Fibroblast of villous mesenchyme (primary cell): ENCODE measurements at regions not wholly inside any gene's neighbourhood (a gene's known extent, or its start where the extent isn't known, plus 50 kb on each side); places are given as distances from the start of the nearest gene placed in this dataset.

Experiments used
- DNase-seq: peaks from one replicate; pipeline ENCODE4 v3.0.0-alpha.2; 2010; ENCODE audit warnings: low read depth
- H3K4me3 ChIP-seq: 2 replicates; pipeline ENCODE4 v1.5.1; 2011; ENCODE audit warnings: low read depth, mild to moderate bottlenecking, low read length
- TF ChIP-seq, protein P1 (sequence below): IDR thresholded peaks from 2 replicates; pipeline ENCODE4 v1.5.1; 2012; ENCODE audit warnings: low read depth, mild to moderate bottlenecking, low read length; ENCODE audit not compliant: insufficient read depth

DNA sequence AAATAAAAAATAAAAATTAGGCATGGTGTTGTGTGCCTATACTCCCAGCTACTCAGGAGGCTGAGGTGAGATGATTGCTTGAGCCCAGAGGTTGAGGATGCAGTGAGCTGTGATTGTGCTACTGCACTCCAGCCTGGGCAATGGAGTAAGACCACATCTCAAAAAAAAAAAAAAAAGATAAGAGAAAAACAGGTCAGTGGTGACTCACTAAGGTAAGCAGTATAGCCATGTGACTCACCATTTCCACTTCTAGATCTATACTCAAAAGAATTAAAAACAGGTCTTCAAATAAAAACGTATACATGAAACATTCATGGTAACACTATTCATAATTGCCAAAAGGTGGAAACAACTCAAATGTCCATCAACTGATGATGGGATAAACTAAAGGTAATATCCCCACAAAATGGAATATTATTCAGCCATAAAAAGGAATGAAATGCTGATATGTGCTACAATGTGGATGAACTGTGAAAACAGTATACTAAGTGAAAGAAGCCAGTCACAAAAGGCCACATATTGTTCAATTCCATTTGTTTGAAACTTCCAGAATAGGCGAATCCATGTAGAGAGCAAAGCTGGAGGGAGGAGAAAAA is 75.1 kb downstream of the ZNF281 start:
- TF ChIP-seq, protein P1, sequence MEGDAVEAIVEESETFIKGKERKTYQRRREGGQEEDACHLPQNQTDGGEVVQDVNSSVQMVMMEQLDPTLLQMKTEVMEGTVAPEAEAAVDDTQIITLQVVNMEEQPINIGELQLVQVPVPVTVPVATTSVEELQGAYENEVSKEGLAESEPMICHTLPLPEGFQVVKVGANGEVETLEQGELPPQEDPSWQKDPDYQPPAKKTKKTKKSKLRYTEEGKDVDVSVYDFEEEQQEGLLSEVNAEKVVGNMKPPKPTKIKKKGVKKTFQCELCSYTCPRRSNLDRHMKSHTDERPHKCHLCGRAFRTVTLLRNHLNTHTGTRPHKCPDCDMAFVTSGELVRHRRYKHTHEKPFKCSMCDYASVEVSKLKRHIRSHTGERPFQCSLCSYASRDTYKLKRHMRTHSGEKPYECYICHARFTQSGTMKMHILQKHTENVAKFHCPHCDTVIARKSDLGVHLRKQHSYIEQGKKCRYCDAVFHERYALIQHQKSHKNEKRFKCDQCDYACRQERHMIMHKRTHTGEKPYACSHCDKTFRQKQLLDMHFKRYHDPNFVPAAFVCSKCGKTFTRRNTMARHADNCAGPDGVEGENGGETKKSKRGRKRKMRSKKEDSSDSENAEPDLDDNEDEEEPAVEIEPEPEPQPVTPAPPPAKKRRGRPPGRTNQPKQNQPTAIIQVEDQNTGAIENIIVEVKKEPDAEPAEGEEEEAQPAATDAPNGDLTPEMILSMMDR: no peak
- no peak overlapping the region for H3K4me3 ChIP-seq
- DNase-seq: no peak

DNA sequence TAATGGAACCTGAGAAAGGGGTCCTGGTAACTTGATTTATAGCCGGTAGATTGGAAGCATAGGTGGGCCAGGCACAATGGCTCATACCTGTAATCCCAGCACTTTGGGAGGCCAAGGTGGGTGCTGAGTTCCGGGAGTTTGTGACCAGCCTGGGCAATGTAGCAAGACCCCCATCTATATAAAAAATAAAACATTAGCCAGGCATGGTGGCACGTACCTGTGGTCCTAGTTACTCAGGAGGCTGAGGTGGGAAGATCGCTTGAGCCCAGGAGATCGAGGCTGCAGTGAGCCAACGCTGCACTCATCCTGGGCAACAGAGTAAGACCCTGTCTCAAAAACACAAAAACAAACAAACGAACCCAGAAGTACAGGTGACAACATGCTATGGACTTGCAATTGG is 76.5 kb downstream of the ZNF281 start:
- TF ChIP-seq, protein P1: no peak
- H3K4me3 ChIP-seq: no peak overlapping the region
- no peak for DNase-seq

DNA sequence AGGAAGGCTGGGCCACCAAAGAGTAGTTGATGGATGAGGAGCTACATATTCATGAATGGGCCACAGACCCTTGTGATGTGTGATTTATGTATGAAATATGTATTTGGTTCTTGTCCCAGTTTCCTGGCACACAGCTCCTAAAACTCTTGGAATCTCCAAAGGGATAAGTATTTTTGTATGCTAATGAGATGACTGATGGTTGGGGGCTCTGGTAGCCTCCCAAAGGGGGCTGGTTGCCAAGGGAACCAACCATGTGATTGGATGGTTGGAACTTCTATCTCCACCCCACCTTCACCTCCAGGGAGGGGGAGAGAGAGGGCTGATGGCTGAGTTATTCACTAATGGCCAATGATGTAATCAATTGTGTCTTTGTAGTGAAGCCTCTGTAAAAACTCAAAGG is 77.1 kb downstream of the ZNF281 start:
- DNase-seq: no peak

DNA sequence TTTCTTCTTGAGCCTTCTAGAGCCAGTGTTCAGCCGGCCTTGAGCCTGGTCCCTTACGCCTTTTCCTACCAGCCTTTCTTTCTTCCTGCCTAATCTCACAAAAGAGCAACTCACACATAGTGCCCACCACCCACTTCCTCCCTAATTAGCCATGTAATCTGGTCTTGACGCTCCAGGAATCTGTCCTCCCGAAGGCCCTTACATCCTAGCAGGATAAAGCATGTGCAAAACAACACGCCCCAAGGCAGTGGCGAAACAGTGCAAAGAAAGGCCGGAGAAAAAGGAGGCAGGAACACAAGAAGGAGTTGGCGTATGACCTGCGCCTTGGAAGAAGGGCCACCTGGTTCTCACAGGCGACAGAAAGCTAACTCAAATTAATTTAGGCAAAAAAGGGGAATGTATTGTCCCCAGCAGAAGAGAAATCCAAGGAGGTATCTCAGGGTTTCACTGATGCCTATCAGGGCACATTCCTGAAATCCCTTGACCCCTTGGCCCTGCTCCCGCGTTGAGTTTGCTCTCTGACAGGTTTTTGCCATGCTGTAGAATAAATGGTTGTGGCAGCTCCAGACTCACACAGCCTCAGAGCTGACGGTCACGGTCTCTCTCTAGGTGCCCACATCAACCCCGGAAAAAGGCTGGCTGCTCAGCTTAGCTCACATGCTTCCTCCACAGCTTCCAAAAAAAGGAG is 79.0 kb downstream of the ZNF281 start:
- DNase-seq: no peak
- H3K4me3 ChIP-seq: no peak overlapping the region
- TF ChIP-seq, protein P1: no peak

More for the DNA sequence above, 77.1 kb downstream of the ZNF281 start:
- no peak overlapping the region for H3K4me3 ChIP-seq
- TF ChIP-seq, protein P1: no peak

DNA sequence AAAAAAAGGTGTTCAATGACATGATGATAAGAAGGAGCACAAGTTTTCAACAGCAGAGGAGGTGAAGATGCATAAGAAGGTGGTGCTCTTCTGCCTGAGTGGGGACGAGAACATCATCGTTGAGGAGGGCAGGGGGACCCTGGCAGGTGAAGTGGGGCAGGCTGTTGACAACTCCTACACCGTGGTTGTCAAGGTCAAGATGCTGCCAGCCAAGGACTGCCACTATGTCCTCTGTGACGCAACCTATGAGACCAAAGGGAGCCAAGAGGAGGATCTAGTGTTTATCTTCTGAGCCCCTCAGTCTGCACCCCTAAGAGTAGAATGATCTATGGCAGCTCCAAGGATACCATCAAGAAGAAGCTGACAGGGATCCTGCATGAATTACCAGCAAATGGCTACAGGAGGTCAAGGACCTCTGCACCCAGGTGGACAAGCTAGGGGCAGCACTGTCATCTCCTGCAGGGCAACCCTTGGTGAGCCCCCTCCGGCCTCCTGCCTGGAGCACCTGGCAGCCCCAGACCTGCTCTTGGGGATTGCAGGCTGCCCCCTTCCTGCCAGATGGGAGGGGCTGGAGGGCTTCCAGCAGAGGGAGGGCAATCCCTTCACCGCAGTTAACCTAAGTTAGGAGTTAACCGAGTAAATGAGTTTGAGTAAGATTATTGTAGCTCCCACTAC is 80.5 kb downstream of the ZNF281 start:
- DNase-seq: no peak
- no peak overlapping the region for H3K4me3 ChIP-seq
- TF ChIP-seq, protein P1: no peak

DNA sequence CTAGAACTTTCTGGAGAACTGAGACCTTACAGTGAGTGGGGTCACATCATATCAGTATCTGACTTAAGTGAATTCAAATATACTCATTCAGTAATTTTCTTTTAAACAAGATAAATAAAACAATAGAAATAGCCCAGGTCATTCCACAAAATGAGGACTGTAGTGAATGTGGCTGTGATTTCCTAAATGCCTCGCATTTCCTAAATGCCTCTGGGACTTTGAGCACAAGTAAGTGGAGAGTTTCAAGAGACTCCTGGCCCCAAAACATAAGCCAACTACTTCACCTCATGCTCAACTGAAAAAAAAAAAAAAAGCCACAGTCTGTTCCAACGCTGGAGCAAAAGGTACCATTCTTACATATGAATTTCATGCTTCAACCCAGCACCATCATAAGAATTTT is 81.5 kb downstream of the ZNF281 start:
- H3K4me3 ChIP-seq: no peak overlapping the region
- TF ChIP-seq, protein P1: no peak
- DNase-seq: no peak
